ENCODE measurements at regions not wholly inside any gene's neighbourhood (a gene's known extent, or its start where the extent isn't known, plus 50 kb on each side); places are given as distances from the start of the nearest gene placed in this dataset.

GRCh38 chr14:104425763-104426646, 153.6 kb upstream of the C14orf180 start:
- H3K79me2 ChIP-seq (replicated peaks; ENCODE audit: insufficient read depth) = no peaks in the 10 kb centered on the region
- no peak overlapping the region for H3K27ac ChIP-seq (ENCODE audit: low read depth)
- H3K9me3 Mint-ChIP-seq = no peaks in the 10 kb centered on the region
- H4K20me1 ChIP-seq (replicated peaks; ENCODE audit: insufficient read depth) = no peaks in the 10 kb centered on the region
- no peak overlapping the region for H2AFZ ChIP-seq
- H3K27me3 ChIP-seq (ENCODE audit: insufficient read depth) = no peaks in the 10 kb centered on the region
- TF ChIP-seq JUNB (IDR thresholded peaks at IDR 0.05; ENCODE audit: unreplicated experiment) (no peak), POLR2AphosphoS5 (IDR thresholded peaks at IDR 0.05; ENCODE audit: low read depth) (no peak), EZH2phosphoT487 (IDR thresholded peaks at IDR 0.05; ENCODE audit: unreplicated experiment) (no peak)
- no peak overlapping the region for H3K4me3 ChIP-seq
- no peaks in the 10 kb centered on the region for H3F3A ChIP-seq (replicated peaks; ENCODE audit: low read depth)
- no peaks in the 10 kb centered on the region for H3K9me2 ChIP-seq (ENCODE audit: insufficient read depth)
- ATAC-seq (no peak), DNase-seq (ENCODE audit: low spot score) (no peak)
- H3K36me3 Mint-ChIP-seq (ENCODE audit: low read depth) = no peaks in the 10 kb centered on the region
- H3K27ac Mint-ChIP-seq = no peak overlapping the region
- no peak overlapping the region for H3K4me2 ChIP-seq
- no peaks in the 10 kb centered on the region for H3K4me1 ChIP-seq (ENCODE audit: insufficient read depth)
- H3K4me3 Mint-ChIP-seq = no peak overlapping the region; the same call in 2 of the 3 replicates
- H3K36me3 ChIP-seq (ENCODE audit: insufficient read depth) = no peaks in the 10 kb centered on the region
- H3K27me3 Mint-ChIP-seq (ENCODE audit: insufficient read depth, low read depth, poor library complexity) = peaks cover 12% of the 10 kb centered on the region
- H3K4me1 Mint-ChIP-seq = peaks cover 4% of the 10 kb centered on the region; the same call in 1 of the 3 replicates

DNA sequence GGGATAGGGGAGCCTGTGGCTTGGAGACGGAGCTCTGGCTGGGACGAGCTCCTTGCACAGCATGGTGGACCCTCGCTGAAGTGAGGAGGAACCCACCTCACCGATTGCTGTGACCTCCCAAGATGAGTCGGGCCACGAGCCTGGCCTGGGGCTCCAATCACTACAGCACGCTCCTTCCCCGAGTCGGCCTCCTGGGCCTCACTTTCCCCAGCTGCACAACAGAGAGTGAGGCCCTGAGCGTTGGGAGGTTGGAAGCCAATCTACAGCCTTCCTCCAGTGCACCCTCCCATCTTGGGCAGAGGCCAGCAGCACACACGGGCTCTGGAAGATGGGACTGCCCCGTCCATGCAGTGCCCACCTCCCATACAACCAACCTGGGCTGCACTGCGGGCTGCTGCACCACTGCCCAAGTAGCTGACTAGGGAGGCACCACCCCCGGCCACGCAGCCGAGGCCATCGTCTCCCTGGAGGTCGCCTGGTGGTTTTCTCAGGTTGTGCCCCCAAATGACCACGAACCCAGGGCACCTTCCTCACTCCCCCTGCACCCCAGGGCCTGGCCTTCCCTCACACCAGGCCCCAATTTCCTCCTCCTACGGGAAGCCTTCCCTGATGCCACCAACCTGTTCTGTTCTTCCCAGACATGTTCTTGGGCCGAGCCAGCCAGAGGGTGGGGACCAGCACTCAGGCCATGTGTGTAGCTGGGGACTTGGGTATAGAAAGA, 152.3 kb upstream of the C14orf180 start:
- H3K4me1 ChIP-seq (ENCODE audit: insufficient read depth) = no peaks in the 10 kb centered on the region
- H3K4me3 Mint-ChIP-seq = no peak overlapping the region
- H3K36me3 ChIP-seq (ENCODE audit: insufficient read depth) = no peaks in the 10 kb centered on the region
- H3K4me1 Mint-ChIP-seq = peaks cover 4% of the 10 kb centered on the region; the same call in 1 of the 3 replicates
- H3F3A ChIP-seq (replicated peaks; ENCODE audit: low read depth) = no peaks in the 10 kb centered on the region
- no peak overlapping the region for H3K4me2 ChIP-seq
- no peaks in the 10 kb centered on the region for H4K20me1 ChIP-seq (replicated peaks; ENCODE audit: insufficient read depth)
- no peaks in the 10 kb centered on the region for H3K27me3 ChIP-seq (ENCODE audit: insufficient read depth)
- no peaks in the 10 kb centered on the region for H3K9me2 ChIP-seq (ENCODE audit: insufficient read depth)
- H3K36me3 Mint-ChIP-seq (ENCODE audit: low read depth) = no peaks in the 10 kb centered on the region
- ATAC-seq (no peak), DNase-seq (ENCODE audit: low spot score) (no peak)
- H3K9me3 Mint-ChIP-seq = no peaks in the 10 kb centered on the region
- no peak overlapping the region for H3K27ac Mint-ChIP-seq
- H3K79me2 ChIP-seq (replicated peaks; ENCODE audit: insufficient read depth) = no peaks in the 10 kb centered on the region
- no peak overlapping the region for H3K4me3 ChIP-seq
- H3K27ac ChIP-seq (ENCODE audit: low read depth) = no peak overlapping the region
- peaks cover 9% of the 10 kb centered on the region for H3K27me3 Mint-ChIP-seq (ENCODE audit: insufficient read depth, low read depth, poor library complexity)
- no peak overlapping the region for H2AFZ ChIP-seq
- TF ChIP-seq EZH2 (IDR thresholded peaks at IDR 0.05; ENCODE audit: low read depth, unreplicated experiment) = no peak
- TF ChIP-seq, protein P1, sequence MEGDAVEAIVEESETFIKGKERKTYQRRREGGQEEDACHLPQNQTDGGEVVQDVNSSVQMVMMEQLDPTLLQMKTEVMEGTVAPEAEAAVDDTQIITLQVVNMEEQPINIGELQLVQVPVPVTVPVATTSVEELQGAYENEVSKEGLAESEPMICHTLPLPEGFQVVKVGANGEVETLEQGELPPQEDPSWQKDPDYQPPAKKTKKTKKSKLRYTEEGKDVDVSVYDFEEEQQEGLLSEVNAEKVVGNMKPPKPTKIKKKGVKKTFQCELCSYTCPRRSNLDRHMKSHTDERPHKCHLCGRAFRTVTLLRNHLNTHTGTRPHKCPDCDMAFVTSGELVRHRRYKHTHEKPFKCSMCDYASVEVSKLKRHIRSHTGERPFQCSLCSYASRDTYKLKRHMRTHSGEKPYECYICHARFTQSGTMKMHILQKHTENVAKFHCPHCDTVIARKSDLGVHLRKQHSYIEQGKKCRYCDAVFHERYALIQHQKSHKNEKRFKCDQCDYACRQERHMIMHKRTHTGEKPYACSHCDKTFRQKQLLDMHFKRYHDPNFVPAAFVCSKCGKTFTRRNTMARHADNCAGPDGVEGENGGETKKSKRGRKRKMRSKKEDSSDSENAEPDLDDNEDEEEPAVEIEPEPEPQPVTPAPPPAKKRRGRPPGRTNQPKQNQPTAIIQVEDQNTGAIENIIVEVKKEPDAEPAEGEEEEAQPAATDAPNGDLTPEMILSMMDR (conservative IDR thresholded peaks at IDR 0.05; ENCODE audit: low read depth in 2 of 2) = no peak
- no peak for TF ChIP-seq CREB1 (CRISPR knock-in tag; IDR thresholded peaks at IDR 0.05; ENCODE audit: low read depth)
- TF ChIP-seq STAT1 (IDR thresholded peaks at IDR 0.05; ENCODE audit: unreplicated experiment) = no peak
- no peak for TF ChIP-seq ETS1 (IDR thresholded peaks at IDR 0.05)
- TF ChIP-seq ZNF114 (CRISPR knock-in tag; IDR thresholded peaks at IDR 0.05) = no peak
- TF ChIP-seq JUNB (IDR thresholded peaks at IDR 0.05; ENCODE audit: unreplicated experiment) = no peak
- TF ChIP-seq REST (IDR thresholded peaks at IDR 0.05; ENCODE audit: unreplicated experiment) = no peak
- TF ChIP-seq ZNF331 (CRISPR knock-in tag; IDR thresholded peaks at IDR 0.05; ENCODE audit: low read depth) = no peak
- TF ChIP-seq NANOG (IDR thresholded peaks at IDR 0.05; ENCODE audit: borderline replicate concordance) = no peak

Measured in GM23338 (cell line).